ENCODE measurements at regions not wholly inside any gene's neighbourhood (a gene's known extent, or its start where the extent isn't known, plus 50 kb on each side); places are given as distances from the start of the nearest gene placed in this dataset.

DNA sequence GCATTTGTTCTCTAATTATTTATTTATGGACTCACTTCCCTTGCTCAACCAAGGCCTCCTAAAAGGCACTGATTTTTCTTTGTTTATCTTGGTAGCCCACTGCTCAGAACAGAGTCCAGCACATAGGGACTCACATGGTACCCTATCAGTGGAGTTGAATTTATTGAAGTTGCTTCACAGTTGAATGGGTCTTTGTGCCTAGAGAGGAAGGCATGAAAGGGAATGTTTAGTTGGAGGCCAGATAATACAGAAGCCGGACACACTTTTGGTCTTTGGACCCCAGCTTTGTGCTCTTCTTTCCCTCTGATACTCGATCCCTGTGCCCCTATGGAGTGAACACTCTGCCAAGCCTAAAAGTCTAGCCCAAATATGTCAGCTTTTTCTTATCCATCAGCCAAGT is 429.0 kb downstream of the PRDM2 start:
- TF ChIP-seq, protein P1, sequence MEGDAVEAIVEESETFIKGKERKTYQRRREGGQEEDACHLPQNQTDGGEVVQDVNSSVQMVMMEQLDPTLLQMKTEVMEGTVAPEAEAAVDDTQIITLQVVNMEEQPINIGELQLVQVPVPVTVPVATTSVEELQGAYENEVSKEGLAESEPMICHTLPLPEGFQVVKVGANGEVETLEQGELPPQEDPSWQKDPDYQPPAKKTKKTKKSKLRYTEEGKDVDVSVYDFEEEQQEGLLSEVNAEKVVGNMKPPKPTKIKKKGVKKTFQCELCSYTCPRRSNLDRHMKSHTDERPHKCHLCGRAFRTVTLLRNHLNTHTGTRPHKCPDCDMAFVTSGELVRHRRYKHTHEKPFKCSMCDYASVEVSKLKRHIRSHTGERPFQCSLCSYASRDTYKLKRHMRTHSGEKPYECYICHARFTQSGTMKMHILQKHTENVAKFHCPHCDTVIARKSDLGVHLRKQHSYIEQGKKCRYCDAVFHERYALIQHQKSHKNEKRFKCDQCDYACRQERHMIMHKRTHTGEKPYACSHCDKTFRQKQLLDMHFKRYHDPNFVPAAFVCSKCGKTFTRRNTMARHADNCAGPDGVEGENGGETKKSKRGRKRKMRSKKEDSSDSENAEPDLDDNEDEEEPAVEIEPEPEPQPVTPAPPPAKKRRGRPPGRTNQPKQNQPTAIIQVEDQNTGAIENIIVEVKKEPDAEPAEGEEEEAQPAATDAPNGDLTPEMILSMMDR (conservative IDR thresholded peaks at IDR 0.05; ENCODE audit: low read depth, low read length) = no peak
- no peak for TF ChIP-seq EZH2 (IDR thresholded peaks at IDR 0.05; ENCODE audit: borderline replicate concordance, low read depth, low read length, poor library complexity, severe bottlenecking)

All from A673 (cell line).